B cell (primary cell): ENCODE measurements at regions not wholly inside any gene's neighbourhood (a gene's known extent, or its start where the extent isn't known, plus 50 kb on each side); places are given as distances from the start of the nearest gene placed in this dataset.

Experiments
- CTCF ChIP-seq: fragments of 200-600 bp; IDR thresholded peaks from one replicate; pipeline ENCODE4 v1.8.0; 2022; ENCODE audit warnings: antibody characterized with exemption, mild to moderate bottlenecking
- EZH2 ChIP-seq: IDR thresholded peaks from 2 replicates; pipeline ENCODE4 v1.6.1; 2012; ENCODE audit warnings: borderline replicate concordance, low read depth, mild to moderate bottlenecking, moderate library complexity, low read length; ENCODE audit not compliant: insufficient read depth, poor library complexity, severe bottlenecking

- TF ChIP-seq EZH2, result no peak
- no peak for TF ChIP-seq CTCF
Observed at GRCh38 chr2:57558312-57558711, 488.3 kb upstream of the VRK2 start.
